Hepatocyte (in vitro differentiated cells): ENCODE measurements at regions not wholly inside any gene's neighbourhood (a gene's known extent, or its start where the extent isn't known, plus 50 kb on each side); places are given as distances from the start of the nearest gene placed in this dataset.

ENCODE experiments used
- EZH2 ChIP-seq: fragments of 200-600 bp; sonication (generic); IDR thresholded peaks from 2 replicates; pipeline ENCODE4 v1.6.1; 2016; ENCODE audit warnings: antibody characterized with exemption, mild to moderate bottlenecking, borderline replicate concordance
- EZH2phosphoT487 ChIP-seq: fragments of 200-600 bp; sonication (generic); IDR thresholded peaks from one replicate; pipeline ENCODE4 v1.6.1; 2018; ENCODE audit warnings: antibody characterized with exemption, mild to moderate bottlenecking, low read depth, moderate library complexity; ENCODE audit not compliant: unreplicated experiment, severe bottlenecking
- TF ChIP-seq, protein P1 (sequence below): fragments of 200-600 bp; sonication (generic); IDR thresholded peaks from 2 replicates; pipeline ENCODE4 v1.5.1; 2016; ENCODE audit warnings: antibody characterized with exemption, mild to moderate bottlenecking; ENCODE audit not compliant: poor library complexity

DNA sequence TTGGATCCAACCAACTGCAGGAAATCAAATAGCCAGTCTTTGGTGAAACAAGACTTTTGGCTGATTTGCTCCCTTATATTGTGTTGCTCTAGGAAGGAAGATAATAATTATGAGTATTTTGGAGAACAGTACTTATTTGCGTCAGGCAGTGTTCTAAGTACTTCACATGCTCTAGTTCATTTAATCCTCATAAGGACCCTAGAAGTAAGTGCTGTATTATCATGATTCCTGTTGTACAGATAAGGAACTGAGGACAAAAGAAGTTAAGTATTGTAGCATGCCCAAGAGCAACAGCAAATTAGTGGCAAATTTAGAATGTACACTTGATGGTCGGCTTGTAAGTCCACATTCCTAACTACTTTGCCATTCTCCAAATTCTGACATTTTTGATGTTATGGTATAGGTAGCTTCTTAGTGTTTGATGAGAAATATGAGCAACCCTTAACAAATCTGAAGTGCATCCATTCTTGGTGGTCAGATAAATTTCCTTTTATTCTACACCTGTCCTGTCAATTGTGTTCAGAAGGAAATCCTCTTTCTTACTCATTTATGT, 72.0 kb downstream of the SPRY1 start:
- TF ChIP-seq, protein P1, sequence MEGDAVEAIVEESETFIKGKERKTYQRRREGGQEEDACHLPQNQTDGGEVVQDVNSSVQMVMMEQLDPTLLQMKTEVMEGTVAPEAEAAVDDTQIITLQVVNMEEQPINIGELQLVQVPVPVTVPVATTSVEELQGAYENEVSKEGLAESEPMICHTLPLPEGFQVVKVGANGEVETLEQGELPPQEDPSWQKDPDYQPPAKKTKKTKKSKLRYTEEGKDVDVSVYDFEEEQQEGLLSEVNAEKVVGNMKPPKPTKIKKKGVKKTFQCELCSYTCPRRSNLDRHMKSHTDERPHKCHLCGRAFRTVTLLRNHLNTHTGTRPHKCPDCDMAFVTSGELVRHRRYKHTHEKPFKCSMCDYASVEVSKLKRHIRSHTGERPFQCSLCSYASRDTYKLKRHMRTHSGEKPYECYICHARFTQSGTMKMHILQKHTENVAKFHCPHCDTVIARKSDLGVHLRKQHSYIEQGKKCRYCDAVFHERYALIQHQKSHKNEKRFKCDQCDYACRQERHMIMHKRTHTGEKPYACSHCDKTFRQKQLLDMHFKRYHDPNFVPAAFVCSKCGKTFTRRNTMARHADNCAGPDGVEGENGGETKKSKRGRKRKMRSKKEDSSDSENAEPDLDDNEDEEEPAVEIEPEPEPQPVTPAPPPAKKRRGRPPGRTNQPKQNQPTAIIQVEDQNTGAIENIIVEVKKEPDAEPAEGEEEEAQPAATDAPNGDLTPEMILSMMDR, result no peak
- TF ChIP-seq EZH2 (no peak), EZH2phosphoT487 (no peak)
